Esophagus squamous epithelium (tissue), 4 donors: ENCODE measurements at regions not wholly inside any gene's neighbourhood (a gene's known extent, or its start where the extent isn't known, plus 50 kb on each side); places are given as distances from the start of the nearest gene placed in this dataset.

Experiments used
- POLR2A ChIP-seq, 4 donors: fragments of 450-650 bp; IDR thresholded peaks; one replicate each; pipeline ENCODE4 v1.6.1; 2017; ENCODE audit warnings: antibody characterized with exemption in 4 of 4, mild to moderate bottlenecking in 4 of 4, moderate library complexity in 3 of 4
- TF ChIP-seq, protein P1 (sequence below), 6 experiments: fragments of 450-650 bp in 4 of 6; fragments of 200-600 bp in 2 of 6; sonication (generic) in 2 of 6; IDR thresholded peaks; one replicate each; pipeline ENCODE4 v1.5.1; 2016 to 2019; ENCODE audit warnings: antibody characterized with exemption in 6 of 6, mild to moderate bottlenecking in 4 of 6, moderate library complexity in 4 of 6

- TF ChIP-seq POLR2A (IDR thresholded peaks at IDR 0.05) = no peak
- TF ChIP-seq, protein P1, sequence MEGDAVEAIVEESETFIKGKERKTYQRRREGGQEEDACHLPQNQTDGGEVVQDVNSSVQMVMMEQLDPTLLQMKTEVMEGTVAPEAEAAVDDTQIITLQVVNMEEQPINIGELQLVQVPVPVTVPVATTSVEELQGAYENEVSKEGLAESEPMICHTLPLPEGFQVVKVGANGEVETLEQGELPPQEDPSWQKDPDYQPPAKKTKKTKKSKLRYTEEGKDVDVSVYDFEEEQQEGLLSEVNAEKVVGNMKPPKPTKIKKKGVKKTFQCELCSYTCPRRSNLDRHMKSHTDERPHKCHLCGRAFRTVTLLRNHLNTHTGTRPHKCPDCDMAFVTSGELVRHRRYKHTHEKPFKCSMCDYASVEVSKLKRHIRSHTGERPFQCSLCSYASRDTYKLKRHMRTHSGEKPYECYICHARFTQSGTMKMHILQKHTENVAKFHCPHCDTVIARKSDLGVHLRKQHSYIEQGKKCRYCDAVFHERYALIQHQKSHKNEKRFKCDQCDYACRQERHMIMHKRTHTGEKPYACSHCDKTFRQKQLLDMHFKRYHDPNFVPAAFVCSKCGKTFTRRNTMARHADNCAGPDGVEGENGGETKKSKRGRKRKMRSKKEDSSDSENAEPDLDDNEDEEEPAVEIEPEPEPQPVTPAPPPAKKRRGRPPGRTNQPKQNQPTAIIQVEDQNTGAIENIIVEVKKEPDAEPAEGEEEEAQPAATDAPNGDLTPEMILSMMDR (IDR thresholded peaks at IDR 0.05) = no peak
Measured at GRCh38 chr17:70934835-70935234, 765.5 kb downstream of the KCNJ2 start.
